WTC11 (cell line): ENCODE measurements at regions not wholly inside any gene's neighbourhood (a gene's known extent, or its start where the extent isn't known, plus 50 kb on each side); places are given as distances from the start of the nearest gene placed in this dataset.

Experiments
- ATAC-seq: fragments of 200-7000 bp; cut with Tn5 transposase; 2 replicates; pipeline ENCODE4 v1.10.0; 2021; ENCODE audit warnings: mild to moderate bottlenecking, moderate library complexity
- CTCF ChIA-PET: fragments of 300-600 bp; sonication (Branson Sonifier 250); formaldehyde crosslinking; loops from one replicate; lab custom pipeline; 2021; ENCODE audit warnings: antibody characterized with exemption; lab: Charles Lee
- POLR2A ChIA-PET: fragments of 350-600 bp; sonication (Branson Sonifier 250); formaldehyde crosslinking; loops from one replicate; lab custom pipeline; 2021; ENCODE audit warnings: antibody characterized with exemption; lab: Charles Lee
- DNase-seq: peaks from one replicate; pipeline ENCODE4 v3.0.0; 2021; ENCODE audit warnings: low spot score
- H3K27ac Mint-ChIP-seq: 2 replicates; pipeline ENCODE4 v1.8.0; 2021; ENCODE audit warnings: mixed read lengths
- H3K27me3 Mint-ChIP-seq: 2 replicates; pipeline ENCODE4 v1.8.0; 2021; ENCODE audit warnings: low read depth, mild to moderate bottlenecking, moderate library complexity, mixed read lengths
- H3K36me3 Mint-ChIP-seq: 2 replicates; pipeline ENCODE4 v1.8.0; 2021; ENCODE audit warnings: mixed read lengths
- H3K4me1 Mint-ChIP-seq: 2 replicates; pipeline ENCODE4 v1.8.0; 2022; ENCODE audit warnings: mixed read lengths
- H3K4me3 Mint-ChIP-seq: 2 replicates; pipeline ENCODE4 v1.8.0; 2021; ENCODE audit warnings: mild to moderate bottlenecking, moderate library complexity, mixed read lengths
- H3K9me3 Mint-ChIP-seq: 2 replicates; pipeline ENCODE4 v1.8.0; 2021; ENCODE audit warnings: mixed read lengths
- EMX1 ChIP-seq: fragments of 250-450 bp; sonication (Bioruptor Pico); IDR thresholded peaks from 2 replicates; pipeline ENCODE4 v1.8.0; 2021; ENCODE audit warnings: mild to moderate bottlenecking
- ESRRA ChIP-seq: sonication (generic); formaldehyde crosslinking; IDR thresholded peaks from 2 replicates; pipeline ENCODE4 v1.8.1; 2022; ENCODE audit warnings: mild to moderate bottlenecking, missing genetic modification reagents, borderline replicate concordance
- JAZF1 ChIP-seq: fragments of 250-450 bp; sonication (Bioruptor Pico); IDR thresholded peaks from 2 replicates; pipeline ENCODE4 v1.9.0; 2021; ENCODE audit warnings: moderate library complexity, mild to moderate bottlenecking, inconsistent platforms
- NFATC4 ChIP-seq: fragments of 250-450 bp; sonication (Bioruptor Pico); IDR thresholded peaks from 2 replicates; pipeline ENCODE4 v1.9.0; 2021; ENCODE audit warnings: mild to moderate bottlenecking
- NFYB ChIP-seq: sonication (generic); formaldehyde crosslinking; conservative IDR thresholded peaks from 2 replicates; pipeline ENCODE4 v1.8.0; 2022; ENCODE audit warnings: low read depth, missing genetic modification reagents
- NR2C2 ChIP-seq: sonication (generic); formaldehyde crosslinking; IDR thresholded peaks from 2 replicates; pipeline ENCODE4 v1.8.0; 2022; ENCODE audit warnings: mild to moderate bottlenecking, missing genetic modification reagents
- OVOL2 ChIP-seq: fragments of 250-450 bp; sonication (Bioruptor Pico); IDR thresholded peaks from 2 replicates; pipeline ENCODE4 v1.9.0; 2021; ENCODE audit warnings: mild to moderate bottlenecking, borderline replicate concordance
- TEAD4 ChIP-seq: sonication (generic); formaldehyde crosslinking; IDR thresholded peaks from 2 replicates; pipeline ENCODE4 v1.8.0; 2022; ENCODE audit warnings: mild to moderate bottlenecking, missing genetic modification reagents
- TP53 ChIP-seq: sonication (generic); formaldehyde crosslinking; IDR thresholded peaks from 2 replicates; pipeline ENCODE4 v1.8.1; 2023; ENCODE audit warnings: mild to moderate bottlenecking, missing genetic modification reagents
- ZBTB21 ChIP-seq: sonication (generic); formaldehyde crosslinking; IDR thresholded peaks from 2 replicates; pipeline ENCODE4 v1.8.1; 2023; ENCODE audit warnings: mild to moderate bottlenecking, missing genetic modification reagents, borderline replicate concordance
- ZNF219 ChIP-seq: sonication (generic); formaldehyde crosslinking; IDR thresholded peaks from 2 replicates; pipeline ENCODE4 v1.8.0; 2023; ENCODE audit warnings: missing genetic modification reagents, mild to moderate bottlenecking, borderline replicate concordance
- ZNF263 ChIP-seq: sonication (generic); formaldehyde crosslinking; IDR thresholded peaks from 2 replicates; pipeline ENCODE4 v1.8.1; 2022; ENCODE audit warnings: low read depth, mild to moderate bottlenecking, moderate library complexity, missing genetic modification reagents
- TF ChIP-seq, protein P1 (sequence below): sonication (generic); formaldehyde crosslinking; IDR thresholded peaks from 2 replicates; pipeline ENCODE4 v1.8.1; 2023; ENCODE audit warnings: mild to moderate bottlenecking, missing genetic modification reagents, borderline replicate concordance
- TF ChIP-seq, protein P2 (sequence below): fragments of 250-450 bp; sonication (Bioruptor Pico); conservative IDR thresholded peaks from 2 replicates; pipeline ENCODE4 v1.9.0; 2021; ENCODE audit warnings: mild to moderate bottlenecking
- TF ChIP-seq, protein P3 (sequence below): fragments of 250-450 bp; sonication (Bioruptor Pico); IDR thresholded peaks from 2 replicates; pipeline ENCODE4 v2.1.2; 2022; ENCODE audit warnings: mild to moderate bottlenecking, moderate library complexity
- TF ChIP-seq, protein P4 (sequence below): sonication (generic); formaldehyde crosslinking; IDR thresholded peaks from 2 replicates; pipeline ENCODE4 v1.8.1; 2023; ENCODE audit warnings: mild to moderate bottlenecking, missing genetic modification reagents
- TF ChIP-seq, protein P5 (sequence below): sonication (generic); formaldehyde crosslinking; IDR thresholded peaks from 2 replicates; pipeline ENCODE4 v1.8.1; 2022; ENCODE audit warnings: mild to moderate bottlenecking, moderate library complexity, missing genetic modification reagents
- TF ChIP-seq, protein P6 (sequence below): fragments of 250-450 bp; sonication (Bioruptor Pico); IDR thresholded peaks from 2 replicates; pipeline ENCODE4 v1.9.0; 2021; ENCODE audit warnings: moderate library complexity, mild to moderate bottlenecking, inconsistent platforms, borderline replicate concordance

DNA sequence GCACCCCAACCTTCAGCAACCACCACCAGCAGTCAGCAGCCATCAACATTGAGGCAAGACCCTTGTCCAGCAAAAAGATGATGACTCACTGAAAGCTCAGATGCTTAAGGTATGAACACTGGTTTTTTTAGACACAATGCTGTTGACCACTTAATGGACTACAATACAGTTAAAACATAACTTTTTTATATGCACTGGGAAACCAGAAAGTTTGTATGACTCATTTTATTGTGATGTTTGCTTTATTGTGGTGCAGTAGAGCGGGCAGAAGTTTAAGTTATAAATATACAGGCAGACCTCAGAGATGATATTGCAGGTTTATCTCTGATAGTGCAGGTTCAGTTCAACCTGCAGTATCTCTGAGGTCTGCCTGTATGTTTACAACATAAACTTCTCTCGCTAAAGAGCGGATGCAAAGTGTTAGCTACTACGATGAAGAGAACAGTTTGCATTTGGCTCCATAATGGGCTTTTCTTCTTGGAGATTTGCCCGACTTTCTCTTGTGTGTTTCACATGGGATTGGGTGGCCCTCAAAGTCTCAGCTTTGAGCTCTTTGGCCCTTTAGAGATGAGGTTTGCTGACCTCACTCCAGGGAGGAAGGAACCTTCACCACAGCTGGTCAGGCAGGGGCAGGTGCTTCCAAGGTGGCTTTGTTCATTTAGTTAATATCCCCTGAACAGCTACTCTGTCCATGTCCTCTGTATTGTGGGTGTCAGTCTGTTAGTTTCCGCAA, 84.4 kb upstream of the SHH start (continued):
- TF ChIP-seq, protein P1, sequence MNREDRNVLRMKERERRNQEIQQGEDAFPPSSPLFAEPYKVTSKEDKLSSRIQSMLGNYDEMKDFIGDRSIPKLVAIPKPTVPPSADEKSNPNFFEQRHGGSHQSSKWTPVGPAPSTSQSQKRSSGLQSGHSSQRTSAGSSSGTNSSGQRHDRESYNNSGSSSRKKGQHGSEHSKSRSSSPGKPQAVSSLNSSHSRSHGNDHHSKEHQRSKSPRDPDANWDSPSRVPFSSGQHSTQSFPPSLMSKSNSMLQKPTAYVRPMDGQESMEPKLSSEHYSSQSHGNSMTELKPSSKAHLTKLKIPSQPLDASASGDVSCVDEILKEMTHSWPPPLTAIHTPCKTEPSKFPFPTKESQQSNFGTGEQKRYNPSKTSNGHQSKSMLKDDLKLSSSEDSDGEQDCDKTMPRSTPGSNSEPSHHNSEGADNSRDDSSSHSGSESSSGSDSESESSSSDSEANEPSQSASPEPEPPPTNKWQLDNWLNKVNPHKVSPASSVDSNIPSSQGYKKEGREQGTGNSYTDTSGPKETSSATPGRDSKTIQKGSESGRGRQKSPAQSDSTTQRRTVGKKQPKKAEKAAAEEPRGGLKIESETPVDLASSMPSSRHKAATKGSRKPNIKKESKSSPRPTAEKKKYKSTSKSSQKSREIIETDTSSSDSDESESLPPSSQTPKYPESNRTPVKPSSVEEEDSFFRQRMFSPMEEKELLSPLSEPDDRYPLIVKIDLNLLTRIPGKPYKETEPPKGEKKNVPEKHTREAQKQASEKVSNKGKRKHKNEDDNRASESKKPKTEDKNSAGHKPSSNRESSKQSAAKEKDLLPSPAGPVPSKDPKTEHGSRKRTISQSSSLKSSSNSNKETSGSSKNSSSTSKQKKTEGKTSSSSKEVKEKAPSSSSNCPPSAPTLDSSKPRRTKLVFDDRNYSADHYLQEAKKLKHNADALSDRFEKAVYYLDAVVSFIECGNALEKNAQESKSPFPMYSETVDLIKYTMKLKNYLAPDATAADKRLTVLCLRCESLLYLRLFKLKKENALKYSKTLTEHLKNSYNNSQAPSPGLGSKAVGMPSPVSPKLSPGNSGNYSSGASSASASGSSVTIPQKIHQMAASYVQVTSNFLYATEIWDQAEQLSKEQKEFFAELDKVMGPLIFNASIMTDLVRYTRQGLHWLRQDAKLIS (CRISPR knock-in tag), result no peak
- TF ChIP-seq ZBTB21 (CRISPR knock-in tag), result no peak
- TF ChIP-seq, all 79 proteins: peak for 0

DNA sequence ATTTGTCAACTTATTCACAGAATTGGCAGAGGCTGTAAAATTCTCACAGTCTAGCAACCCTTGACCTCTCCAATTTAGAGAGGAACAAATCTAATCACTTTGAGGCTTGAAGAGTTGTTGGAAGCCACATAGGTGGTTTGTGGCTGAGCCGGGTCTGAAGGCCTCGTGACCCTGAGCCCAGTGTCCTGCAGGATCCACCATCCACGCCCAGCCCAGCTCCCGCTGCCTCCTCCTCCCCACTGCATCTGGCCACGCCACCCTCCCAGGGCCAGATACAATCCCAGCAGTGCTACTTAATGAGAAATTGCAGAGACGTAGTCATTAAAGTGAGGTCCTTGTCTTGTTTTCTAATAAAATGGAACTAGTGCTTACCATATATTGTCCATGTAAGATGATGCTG, 81.4 kb upstream of the SHH start:
- ChIA-PET POLR2A (no interaction called here), CTCF (no interaction called here)
- Mint-ChIP-seq H3K27me3 (no peaks in the 10 kb centered on the region), H3K4me3 (no peak overlapping the region), H3K36me3 (peaks cover 22% of the 10 kb centered on the region), H3K4me1 (no peaks in the 10 kb centered on the region), H3K9me3 (peaks cover 42% of the 10 kb centered on the region), H3K27ac (no peak overlapping the region)
- TF ChIP-seq, protein P2, sequence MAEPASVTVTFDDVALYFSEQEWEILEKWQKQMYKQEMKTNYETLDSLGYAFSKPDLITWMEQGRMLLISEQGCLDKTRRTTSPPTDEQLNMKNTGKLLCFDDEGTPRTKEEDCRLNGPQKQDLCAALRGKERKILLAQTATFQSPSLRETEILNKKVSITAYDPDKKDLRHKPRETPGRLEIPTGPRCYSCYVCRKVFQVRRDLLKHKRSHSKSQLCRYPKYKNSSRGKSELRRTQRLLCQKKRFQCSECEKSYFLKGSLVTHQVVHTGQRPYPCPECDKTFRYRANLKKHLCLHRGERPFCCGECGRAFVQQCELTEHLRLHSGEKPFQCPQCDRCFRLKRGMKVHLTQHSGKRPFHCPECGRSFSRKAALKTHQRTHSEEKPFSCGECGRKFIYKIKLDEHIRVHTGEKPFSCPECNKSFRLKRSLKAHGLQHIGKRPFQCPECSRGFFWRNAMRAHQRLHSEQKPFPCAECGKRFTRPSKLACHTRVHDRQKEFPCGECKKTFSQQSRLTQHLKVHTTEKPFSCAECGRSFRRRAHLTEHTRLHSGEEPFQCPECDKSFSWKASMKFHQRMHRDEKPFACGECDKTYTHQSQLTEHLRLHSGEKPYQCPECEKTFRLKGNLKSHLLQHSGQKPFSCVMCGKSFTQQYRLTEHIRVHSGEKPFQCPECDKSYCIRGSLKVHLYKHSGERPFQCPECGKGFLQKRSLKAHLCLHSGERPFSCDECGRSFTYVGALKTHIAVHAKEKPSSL (CRISPR knock-in tag), result no peak
- TF ChIP-seq NR2C2 (no peak), TEAD4 (CRISPR knock-in tag) (no peak), NFATC4 (CRISPR knock-in tag) (no peak), EMX1 (no peak), NFYB (CRISPR knock-in tag) (no peak), JAZF1 (CRISPR knock-in tag) (no peak), OVOL2 (no peak), ESRRA (CRISPR knock-in tag) (no peak), ZNF263 (no peak), TP53 (CRISPR knock-in tag) (no peak), ZNF219 (CRISPR knock-in tag) (no peak)
- TF ChIP-seq, protein P3, sequence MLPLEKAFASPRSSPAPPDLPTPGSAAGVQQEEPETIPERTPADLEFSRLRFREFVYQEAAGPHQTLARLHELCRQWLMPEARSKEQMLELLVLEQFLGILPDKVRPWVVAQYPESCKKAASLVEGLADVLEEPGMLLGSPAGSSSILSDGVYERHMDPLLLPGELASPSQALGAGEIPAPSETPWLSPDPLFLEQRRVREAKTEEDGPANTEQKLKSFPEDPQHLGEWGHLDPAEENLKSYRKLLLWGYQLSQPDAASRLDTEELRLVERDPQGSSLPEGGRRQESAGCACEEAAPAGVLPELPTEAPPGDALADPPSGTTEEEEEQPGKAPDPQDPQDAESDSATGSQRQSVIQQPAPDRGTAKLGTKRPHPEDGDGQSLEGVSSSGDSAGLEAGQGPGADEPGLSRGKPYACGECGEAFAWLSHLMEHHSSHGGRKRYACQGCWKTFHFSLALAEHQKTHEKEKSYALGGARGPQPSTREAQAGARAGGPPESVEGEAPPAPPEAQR (CRISPR knock-in tag), result no peak
- TF ChIP-seq, protein P1 (CRISPR knock-in tag), result no peak
- TF ChIP-seq, protein P4, sequence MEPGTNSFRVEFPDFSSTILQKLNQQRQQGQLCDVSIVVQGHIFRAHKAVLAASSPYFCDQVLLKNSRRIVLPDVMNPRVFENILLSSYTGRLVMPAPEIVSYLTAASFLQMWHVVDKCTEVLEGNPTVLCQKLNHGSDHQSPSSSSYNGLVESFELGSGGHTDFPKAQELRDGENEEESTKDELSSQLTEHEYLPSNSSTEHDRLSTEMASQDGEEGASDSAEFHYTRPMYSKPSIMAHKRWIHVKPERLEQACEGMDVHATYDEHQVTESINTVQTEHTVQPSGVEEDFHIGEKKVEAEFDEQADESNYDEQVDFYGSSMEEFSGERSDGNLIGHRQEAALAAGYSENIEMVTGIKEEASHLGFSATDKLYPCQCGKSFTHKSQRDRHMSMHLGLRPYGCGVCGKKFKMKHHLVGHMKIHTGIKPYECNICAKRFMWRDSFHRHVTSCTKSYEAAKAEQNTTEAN, result no peak
- TF ChIP-seq, protein P5, sequence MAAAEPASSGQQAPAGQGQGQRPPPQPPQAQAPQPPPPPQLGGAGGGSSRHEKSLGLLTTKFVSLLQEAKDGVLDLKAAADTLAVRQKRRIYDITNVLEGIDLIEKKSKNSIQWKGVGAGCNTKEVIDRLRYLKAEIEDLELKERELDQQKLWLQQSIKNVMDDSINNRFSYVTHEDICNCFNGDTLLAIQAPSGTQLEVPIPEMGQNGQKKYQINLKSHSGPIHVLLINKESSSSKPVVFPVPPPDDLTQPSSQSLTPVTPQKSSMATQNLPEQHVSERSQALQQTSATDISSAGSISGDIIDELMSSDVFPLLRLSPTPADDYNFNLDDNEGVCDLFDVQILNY (CRISPR knock-in tag), result no peak
- TF ChIP-seq, protein P6, sequence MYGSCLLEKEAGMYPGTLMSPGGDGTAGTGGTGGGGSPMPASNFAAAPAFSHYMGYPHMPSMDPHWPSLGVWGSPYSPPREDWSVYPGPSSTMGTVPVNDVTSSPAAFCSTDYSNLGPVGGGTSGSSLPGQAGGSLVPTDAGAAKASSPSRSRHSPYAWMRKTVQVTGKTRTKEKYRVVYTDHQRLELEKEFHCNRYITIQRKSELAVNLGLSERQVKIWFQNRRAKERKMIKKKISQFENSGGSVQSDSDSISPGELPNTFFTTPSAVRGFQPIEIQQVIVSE (CRISPR knock-in tag), result no peak
- DNase-seq, result no peak
- no peak for ATAC-seq
